Suprapubic skin (tissue), 3 donors: ENCODE measurements at regions not wholly inside any gene's neighbourhood (a gene's known extent, or its start where the extent isn't known, plus 50 kb on each side); places are given as distances from the start of the nearest gene placed in this dataset.

Experiments
- CTCF ChIP-seq, 2 donors: fragments of 200-600 bp in 1 of 2; fragments of 450-650 bp in 1 of 2; sonication (generic) in 1 of 2; IDR thresholded peaks; one replicate each; pipeline ENCODE4 v1.5.1; 2016 to 2019; ENCODE audit warnings: antibody characterized with exemption in 2 of 2, mild to moderate bottlenecking in 1 of 2, moderate library complexity in 1 of 2
- EP300 ChIP-seq: sonication (generic); formaldehyde crosslinking; IDR thresholded peaks from one replicate; pipeline ENCODE4 v1.6.1; 2017; ENCODE audit warnings: antibody characterized with exemption
- POLR2A ChIP-seq, 2 donors: fragments of 450-650 bp; IDR thresholded peaks; one replicate each; pipeline ENCODE4 v1.6.1; 2017; ENCODE audit warnings: antibody characterized with exemption in 2 of 2, mild to moderate bottlenecking in 2 of 2, moderate library complexity in 2 of 2

GRCh38 chr2:234345921-234346320, 151.0 kb downstream of the ARL4C start:
- TF ChIP-seq POLR2A (IDR thresholded peaks at IDR 0.05) (no peak), CTCF (IDR thresholded peaks at IDR 0.05) (no peak), EP300 (no peak)
